ENCODE measurements at regions not wholly inside any gene's neighbourhood (a gene's known extent, or its start where the extent isn't known, plus 50 kb on each side); places are given as distances from the start of the nearest gene placed in this dataset.

DNA sequence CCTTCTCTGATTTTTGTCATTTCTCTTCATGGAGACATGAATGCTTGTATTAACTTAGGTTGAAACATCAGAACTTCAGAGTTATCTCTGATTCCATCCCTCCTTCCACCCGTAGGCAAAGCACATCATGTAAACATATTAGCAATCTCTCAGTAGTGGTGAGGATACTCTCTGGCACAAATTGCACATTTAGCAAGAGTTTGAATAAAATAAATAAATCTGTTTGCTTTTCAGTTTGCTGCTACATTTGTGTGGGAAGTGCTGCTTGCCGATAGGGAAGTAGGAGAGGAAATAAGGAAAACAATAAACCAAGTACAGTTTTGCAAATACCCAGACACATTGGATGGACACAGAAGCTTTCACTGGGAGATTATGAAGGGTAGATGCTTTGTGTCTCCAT lies 359.0 kb downstream of the BCKDHB start:
- POLR2A ChIA-PET = no interaction called here
- CTCF ChIA-PET = interaction anchor here (1.1 kb wide), 1 partner anchor 8 kb away, joined by 3 read pairs; no protein-coding TSS in a partner anchor
- Mint-ChIP-seq H3K27ac (ENCODE audit: low read depth, unreplicated experiment) (no peak overlapping the region), H3K27me3 (ENCODE audit: insufficient read depth, unreplicated experiment) (no peaks in the 10 kb centered on the region), H3K36me3 (ENCODE audit: insufficient read depth, unreplicated experiment) (no peaks in the 10 kb centered on the region), H3K4me1 (ENCODE audit: insufficient read depth, unreplicated experiment) (peaks cover 9% of the 10 kb centered on the region), H3K9me3 (ENCODE audit: unreplicated experiment) (peaks cover 8% of the 10 kb centered on the region), H3K4me3 (ENCODE audit: unreplicated experiment) (no peak overlapping the region)
- BruUV-seq (replicated peaks) = no TSS peak
- no peak for DNase-seq (ENCODE audit: unreplicated experiment)
- TF ChIP-seq, protein P1, sequence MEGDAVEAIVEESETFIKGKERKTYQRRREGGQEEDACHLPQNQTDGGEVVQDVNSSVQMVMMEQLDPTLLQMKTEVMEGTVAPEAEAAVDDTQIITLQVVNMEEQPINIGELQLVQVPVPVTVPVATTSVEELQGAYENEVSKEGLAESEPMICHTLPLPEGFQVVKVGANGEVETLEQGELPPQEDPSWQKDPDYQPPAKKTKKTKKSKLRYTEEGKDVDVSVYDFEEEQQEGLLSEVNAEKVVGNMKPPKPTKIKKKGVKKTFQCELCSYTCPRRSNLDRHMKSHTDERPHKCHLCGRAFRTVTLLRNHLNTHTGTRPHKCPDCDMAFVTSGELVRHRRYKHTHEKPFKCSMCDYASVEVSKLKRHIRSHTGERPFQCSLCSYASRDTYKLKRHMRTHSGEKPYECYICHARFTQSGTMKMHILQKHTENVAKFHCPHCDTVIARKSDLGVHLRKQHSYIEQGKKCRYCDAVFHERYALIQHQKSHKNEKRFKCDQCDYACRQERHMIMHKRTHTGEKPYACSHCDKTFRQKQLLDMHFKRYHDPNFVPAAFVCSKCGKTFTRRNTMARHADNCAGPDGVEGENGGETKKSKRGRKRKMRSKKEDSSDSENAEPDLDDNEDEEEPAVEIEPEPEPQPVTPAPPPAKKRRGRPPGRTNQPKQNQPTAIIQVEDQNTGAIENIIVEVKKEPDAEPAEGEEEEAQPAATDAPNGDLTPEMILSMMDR (IDR thresholded peaks at IDR 0.05; ENCODE audit: unreplicated experiment) = no peak
- intact Hi-C loops (cut with micrococcal nuclease) = no loop called here

DNA sequence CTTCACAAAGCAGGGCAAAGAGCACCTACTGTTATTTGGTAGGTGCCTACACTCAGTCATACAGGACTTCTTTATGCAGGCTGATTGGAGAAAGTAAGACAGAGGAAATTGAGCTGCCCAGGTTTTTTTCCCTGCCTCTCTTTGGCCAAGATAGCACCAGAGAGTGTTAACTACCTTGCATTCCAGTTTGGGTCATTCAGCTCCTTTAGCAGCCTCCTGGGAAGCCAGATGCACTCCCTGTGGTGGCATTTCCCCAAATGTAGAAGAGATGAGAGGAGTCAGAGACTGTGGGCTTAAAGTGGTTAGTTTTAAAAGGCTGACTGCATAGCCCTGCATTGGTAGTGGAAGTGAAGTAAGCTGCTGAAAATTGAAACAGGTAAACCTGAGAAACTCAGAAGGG lies 358.4 kb downstream of the BCKDHB start:
- ChIA-PET CTCF (interaction anchor here (1.1 kb wide), 1 partner anchor 8 kb away, joined by 3 read pairs; no protein-coding TSS in a partner anchor), POLR2A (no interaction called here)
- intact Hi-C loops (cut with micrococcal nuclease) = no loop called here
- TF ChIP-seq, protein P1 (IDR thresholded peaks at IDR 0.05; ENCODE audit: unreplicated experiment) = no peak
- no peak overlapping the region for H3K27ac Mint-ChIP-seq (ENCODE audit: low read depth, unreplicated experiment)
- peaks cover 8% of the 10 kb centered on the region for H3K9me3 Mint-ChIP-seq (ENCODE audit: unreplicated experiment)
- H3K36me3 Mint-ChIP-seq (ENCODE audit: insufficient read depth, unreplicated experiment) = no peaks in the 10 kb centered on the region
- H3K27me3 Mint-ChIP-seq (ENCODE audit: insufficient read depth, unreplicated experiment) = no peaks in the 10 kb centered on the region
- H3K4me3 Mint-ChIP-seq (ENCODE audit: unreplicated experiment) = no peak overlapping the region
- DNase-seq (ENCODE audit: unreplicated experiment) = no peak
- H3K4me1 Mint-ChIP-seq (ENCODE audit: insufficient read depth, unreplicated experiment) = peaks cover 10% of the 10 kb centered on the region
- BruUV-seq (replicated peaks) = no TSS peak

DNA sequence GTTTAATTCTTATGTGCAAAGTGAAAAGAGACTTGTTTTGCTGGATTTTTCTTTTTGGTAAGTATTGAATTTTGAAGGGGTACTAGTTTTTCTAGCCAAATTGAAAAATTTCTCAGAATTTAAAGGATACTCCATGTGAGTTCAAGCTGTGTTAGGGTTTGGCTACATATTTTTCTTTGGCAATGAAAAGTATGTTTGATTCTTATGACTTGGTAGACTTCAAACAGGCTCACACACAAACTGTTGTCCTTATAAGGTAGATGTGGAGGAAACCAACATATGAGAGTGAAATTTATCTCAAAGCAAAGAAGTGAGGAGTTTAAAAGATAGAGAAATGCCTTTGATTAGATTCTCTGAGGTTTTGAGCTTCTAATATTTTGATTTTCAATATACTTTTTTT lies 356.7 kb downstream of the BCKDHB start:
- Mint-ChIP-seq H3K27ac (ENCODE audit: low read depth, unreplicated experiment) (no peak overlapping the region), H3K27me3 (ENCODE audit: insufficient read depth, unreplicated experiment) (no peaks in the 10 kb centered on the region), H3K4me1 (ENCODE audit: insufficient read depth, unreplicated experiment) (peaks cover 11% of the 10 kb centered on the region), H3K9me3 (ENCODE audit: unreplicated experiment) (peaks cover 8% of the 10 kb centered on the region), H3K4me3 (ENCODE audit: unreplicated experiment) (no peak overlapping the region), H3K36me3 (ENCODE audit: insufficient read depth, unreplicated experiment) (no peaks in the 10 kb centered on the region)
- DNase-seq (ENCODE audit: unreplicated experiment) = no peak
- intact Hi-C loops (cut with micrococcal nuclease) = no loop called here
- no TSS peak for BruUV-seq (replicated peaks)
- TF ChIP-seq, protein P1 (IDR thresholded peaks at IDR 0.05; ENCODE audit: unreplicated experiment) = no peak
- POLR2A ChIA-PET = interaction anchor here (0.7 kb wide), 1 partner anchor 1002 kb away, joined by 3 read pairs; no protein-coding TSS in a partner anchor
- CTCF ChIA-PET = interaction anchor here (0.6 to 0.8 kb wide), 4 partner anchors 12 to 282 kb away, joined by 3 to 5 read pairs (median 3); no protein-coding TSS in a partner anchor

DNA sequence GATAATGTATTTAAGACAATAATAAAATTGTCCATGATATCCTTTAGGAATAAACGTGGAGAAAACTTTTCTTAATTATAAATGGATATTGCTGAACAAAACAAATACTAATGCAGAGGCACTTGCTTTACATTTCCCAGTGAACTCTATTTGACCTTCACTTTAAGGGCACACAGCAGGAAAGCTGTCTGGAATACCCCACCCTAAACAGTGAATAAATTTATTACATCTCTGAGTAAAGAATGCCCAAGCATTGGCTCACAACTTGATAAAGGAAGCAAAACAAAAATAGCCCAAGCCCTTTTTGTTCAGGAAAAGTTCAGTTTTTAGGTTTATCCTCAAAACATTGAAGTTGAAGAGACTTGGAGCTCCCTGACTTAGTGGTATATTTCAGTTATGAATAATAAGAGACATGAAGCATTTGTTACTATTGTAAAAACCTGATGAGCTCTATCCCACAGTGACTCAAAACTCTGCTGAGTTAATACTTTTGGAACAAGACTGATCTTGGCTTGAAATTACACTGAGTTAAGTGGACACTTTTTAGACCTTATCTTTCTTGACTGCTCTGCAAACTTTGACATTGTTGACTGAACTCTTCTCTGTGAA lies 353.9 kb downstream of the BCKDHB start:
- Mint-ChIP-seq H3K4me3 (ENCODE audit: unreplicated experiment) (no peak overlapping the region), H3K9me3 (ENCODE audit: unreplicated experiment) (peaks cover 8% of the 10 kb centered on the region), H3K27ac (ENCODE audit: low read depth, unreplicated experiment) (no peak overlapping the region), H3K36me3 (ENCODE audit: insufficient read depth, unreplicated experiment) (no peaks in the 10 kb centered on the region), H3K27me3 (ENCODE audit: insufficient read depth, unreplicated experiment) (no peaks in the 10 kb centered on the region), H3K4me1 (ENCODE audit: insufficient read depth, unreplicated experiment) (peaks cover 38% of the 10 kb centered on the region)
- intact Hi-C loops (cut with micrococcal nuclease) = no loop called here
- CTCF ChIA-PET = interaction anchor here (0.5 kb wide), 1 partner anchor 246 kb away, joined by 3 read pairs; no protein-coding TSS in a partner anchor
- TF ChIP-seq, protein P1 (IDR thresholded peaks at IDR 0.05; ENCODE audit: unreplicated experiment) = no peak
- POLR2A ChIA-PET = no interaction called here
- no TSS peak for BruUV-seq (replicated peaks)
- no peak for DNase-seq (ENCODE audit: unreplicated experiment)

Data from MCF 10A (cell line).